ENCODE measurements at regions not wholly inside any gene's neighbourhood (a gene's known extent, or its start where the extent isn't known, plus 50 kb on each side); places are given as distances from the start of the nearest gene placed in this dataset.
A peak's percentile ranks its signal among the peaks of the same experiment; 100 is the strongest.
"Not testable (repeated sequence)": the region's sequence is repeated elsewhere in the genome, so short reads cannot be mapped to it uniquely, and the experiment has no call there.

- Histone ChIP-seq H3K4me1 (no peaks in the 10 kb centered on the region), H3K9me3 (no peaks in the 10 kb centered on the region), H3K4me3 (ENCODE audit: low read depth, low read length) (no peak overlapping the region), H3K27me3 (replicated peaks; ENCODE audit: control insufficient read depth, insufficient read depth, low read length) (no peaks in the 10 kb centered on the region), H3K36me3 (ENCODE audit: control insufficient read depth, insufficient read depth, low read length) (no peaks in the 10 kb centered on the region)
- CTCF ChIA-PET: interaction anchor here (0.6 kb wide), 1 partner anchor 24 kb away, joined by 3 read pairs; no protein-coding TSS in a partner anchor
- H3K4me3 Mint-ChIP-seq (ENCODE audit: unreplicated experiment): no peak overlapping the region
- no peak for DNase-seq
- intact Hi-C loops (cut with micrococcal nuclease; ENCODE audit: unreplicated experiment): no loop called here
- H3K9me3 Mint-ChIP-seq (ENCODE audit: unreplicated experiment): no peaks in the 10 kb centered on the region
- POLR2A ChIA-PET: no interaction called here
- H3K27ac Mint-ChIP-seq (ENCODE audit: unreplicated experiment): no peak overlapping the region
- H3K27me3 Mint-ChIP-seq (ENCODE audit: insufficient read depth, unreplicated experiment): peaks cover 3% of the 10 kb centered on the region
- TF ChIP-seq, protein P1, sequence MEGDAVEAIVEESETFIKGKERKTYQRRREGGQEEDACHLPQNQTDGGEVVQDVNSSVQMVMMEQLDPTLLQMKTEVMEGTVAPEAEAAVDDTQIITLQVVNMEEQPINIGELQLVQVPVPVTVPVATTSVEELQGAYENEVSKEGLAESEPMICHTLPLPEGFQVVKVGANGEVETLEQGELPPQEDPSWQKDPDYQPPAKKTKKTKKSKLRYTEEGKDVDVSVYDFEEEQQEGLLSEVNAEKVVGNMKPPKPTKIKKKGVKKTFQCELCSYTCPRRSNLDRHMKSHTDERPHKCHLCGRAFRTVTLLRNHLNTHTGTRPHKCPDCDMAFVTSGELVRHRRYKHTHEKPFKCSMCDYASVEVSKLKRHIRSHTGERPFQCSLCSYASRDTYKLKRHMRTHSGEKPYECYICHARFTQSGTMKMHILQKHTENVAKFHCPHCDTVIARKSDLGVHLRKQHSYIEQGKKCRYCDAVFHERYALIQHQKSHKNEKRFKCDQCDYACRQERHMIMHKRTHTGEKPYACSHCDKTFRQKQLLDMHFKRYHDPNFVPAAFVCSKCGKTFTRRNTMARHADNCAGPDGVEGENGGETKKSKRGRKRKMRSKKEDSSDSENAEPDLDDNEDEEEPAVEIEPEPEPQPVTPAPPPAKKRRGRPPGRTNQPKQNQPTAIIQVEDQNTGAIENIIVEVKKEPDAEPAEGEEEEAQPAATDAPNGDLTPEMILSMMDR (IDR thresholded peaks at IDR 0.05; ENCODE audit: insufficient read depth in 1 of 2, low read depth in 1 of 2, low read length in 1 of 2, severe bottlenecking in 1 of 2, unreplicated experiment in 1 of 2): no peak
- no peaks in the 10 kb centered on the region for H3K36me3 Mint-ChIP-seq (ENCODE audit: insufficient read depth, unreplicated experiment)
- no peaks in the 10 kb centered on the region for H3K4me1 Mint-ChIP-seq (ENCODE audit: low read depth, unreplicated experiment)
- BruUV-seq (replicated peaks): no TSS peak
These were observed 724.5 kb upstream of the CNTN5 start for GRCh38 chr11:98296091-98296880.

DNA sequence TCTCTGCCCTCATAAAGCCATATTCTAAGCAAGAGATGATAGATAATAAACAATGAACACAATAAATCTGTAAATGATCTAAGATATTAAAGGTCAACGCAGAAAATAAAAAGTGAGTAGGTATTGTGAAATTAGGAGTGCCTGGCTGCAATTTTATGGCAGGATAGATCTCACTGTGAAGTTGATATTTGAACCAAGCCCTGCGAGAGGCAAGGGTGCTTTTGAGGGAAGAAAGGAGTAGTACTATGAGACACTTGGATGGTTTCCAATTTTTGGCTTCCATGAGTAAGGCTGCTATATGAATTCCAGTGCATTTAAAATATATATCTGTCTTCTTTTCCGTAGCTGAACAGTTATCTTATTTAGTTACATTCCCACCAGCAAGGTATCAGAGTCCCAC lies 720.0 kb upstream of the CNTN5 start:
- intact Hi-C loops (cut with micrococcal nuclease; ENCODE audit: unreplicated experiment): no loop called here
- H3K4me1 Mint-ChIP-seq (ENCODE audit: low read depth, unreplicated experiment): peaks cover 6% of the 10 kb centered on the region
- TF ChIP-seq, protein P1 (IDR thresholded peaks at IDR 0.05; ENCODE audit: insufficient read depth in 1 of 2, low read depth in 1 of 2, low read length in 1 of 2, severe bottlenecking in 1 of 2, unreplicated experiment in 1 of 2): no peak
- H3K27ac Mint-ChIP-seq (ENCODE audit: unreplicated experiment): no peak overlapping the region
- no peaks in the 10 kb centered on the region for H3K9me3 Mint-ChIP-seq (ENCODE audit: unreplicated experiment)
- POLR2A ChIA-PET: no interaction called here
- H3K27me3 Mint-ChIP-seq (ENCODE audit: insufficient read depth, unreplicated experiment): peaks cover 3% of the 10 kb centered on the region
- Histone ChIP-seq H3K36me3 (ENCODE audit: control insufficient read depth, insufficient read depth, low read length) (no peaks in the 10 kb centered on the region), H3K9me3 (no peaks in the 10 kb centered on the region), H3K4me1 (no peaks in the 10 kb centered on the region), H3K27me3 (replicated peaks; ENCODE audit: control insufficient read depth, insufficient read depth, low read length) (no peaks in the 10 kb centered on the region), H3K4me3 (ENCODE audit: low read depth, low read length) (no peak overlapping the region)
- H3K4me3 Mint-ChIP-seq (ENCODE audit: unreplicated experiment): no peak overlapping the region
- CTCF ChIA-PET: interaction anchor here (0.7 kb wide), 1 partner anchor 220 kb away, joined by 4 read pairs; no protein-coding TSS in a partner anchor
- no TSS peak for BruUV-seq (replicated peaks)
- no peaks in the 10 kb centered on the region for H3K36me3 Mint-ChIP-seq (ENCODE audit: insufficient read depth, unreplicated experiment)
- DNase-seq: no peak

GRCh38 chr11:98307827-98308491 lies 712.8 kb upstream of the CNTN5 start:
- Mint-ChIP-seq H3K4me3 (ENCODE audit: unreplicated experiment) (no peak overlapping the region), H3K27ac (ENCODE audit: unreplicated experiment) (no peak overlapping the region), H3K9me3 (ENCODE audit: unreplicated experiment) (no peaks in the 10 kb centered on the region), H3K36me3 (ENCODE audit: insufficient read depth, unreplicated experiment) (no peaks in the 10 kb centered on the region), H3K27me3 (ENCODE audit: insufficient read depth, unreplicated experiment) (no peaks in the 10 kb centered on the region), H3K4me1 (ENCODE audit: low read depth, unreplicated experiment) (peaks cover 7% of the 10 kb centered on the region)
- Histone ChIP-seq H3K27me3 (replicated peaks; ENCODE audit: control insufficient read depth, insufficient read depth, low read length) (no peaks in the 10 kb centered on the region), H3K4me1 (no peaks in the 10 kb centered on the region), H3K4me3 (ENCODE audit: low read depth, low read length) (no peak overlapping the region), H3K36me3 (ENCODE audit: control insufficient read depth, insufficient read depth, low read length) (no peaks in the 10 kb centered on the region), H3K9me3 (no peaks in the 10 kb centered on the region)
- CTCF ChIA-PET: no interaction called here
- no TSS peak for BruUV-seq (replicated peaks)
- POLR2A ChIA-PET: no interaction called here
- DNase-seq: no peak
- TF ChIP-seq, protein P1 (IDR thresholded peaks at IDR 0.05; ENCODE audit: insufficient read depth in 1 of 2, low read depth in 1 of 2, low read length in 1 of 2, severe bottlenecking in 1 of 2, unreplicated experiment in 1 of 2): no peak
- intact Hi-C loops (cut with micrococcal nuclease; ENCODE audit: unreplicated experiment): no loop called here

DNA sequence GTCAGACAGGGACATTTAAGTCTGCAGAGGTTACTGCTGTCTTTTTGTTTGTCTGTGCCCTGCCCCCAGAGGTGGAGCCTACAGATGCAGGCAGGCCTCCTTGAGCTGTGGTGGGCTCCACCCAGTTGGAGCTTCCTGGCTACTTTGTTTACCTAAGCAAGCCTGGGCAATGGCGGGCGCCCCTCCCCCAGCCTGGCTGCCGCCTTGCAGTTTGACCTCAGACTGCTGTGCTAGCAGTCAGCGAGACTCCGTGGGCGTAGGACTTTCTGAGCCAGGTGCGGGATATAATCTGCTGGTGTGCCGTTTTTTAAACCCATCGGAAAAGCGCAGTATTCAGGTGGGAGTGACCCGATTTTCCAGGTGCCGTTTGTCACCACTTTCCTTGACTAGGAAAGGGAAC lies 690.4 kb upstream of the CNTN5 start:
- CTCF ChIA-PET; H3K36me3 ChIP-seq (ENCODE audit: control insufficient read depth, insufficient read depth, low read length); POLR2A ChIA-PET; H3K4me1 Mint-ChIP-seq (ENCODE audit: low read depth, unreplicated experiment); BruUV-seq (replicated peaks); H3K36me3 Mint-ChIP-seq (ENCODE audit: insufficient read depth, unreplicated experiment); intact Hi-C loops (cut with micrococcal nuclease; ENCODE audit: unreplicated experiment); H3K4me1 ChIP-seq; H3K27me3 ChIP-seq (replicated peaks; ENCODE audit: control insufficient read depth, insufficient read depth, low read length); H3K9me3 Mint-ChIP-seq (ENCODE audit: unreplicated experiment); H3K9me3 ChIP-seq; H3K4me3 ChIP-seq (ENCODE audit: low read depth, low read length); H3K27ac Mint-ChIP-seq (ENCODE audit: unreplicated experiment); H3K27me3 Mint-ChIP-seq (ENCODE audit: insufficient read depth, unreplicated experiment): not testable (repeated sequence)
- DNase-seq: peak; percentile 12 to 47
- peak overlapping the region; percentile 14 for H3K4me3 Mint-ChIP-seq (ENCODE audit: unreplicated experiment)
